HFF-Myc (cell line): ENCODE measurements at regions not wholly inside any gene's neighbourhood (a gene's known extent, or its start where the extent isn't known, plus 50 kb on each side); places are given as distances from the start of the nearest gene placed in this dataset.

Source experiments
- DNase-seq: peaks from one replicate; pipeline ENCODE4 v3.0.0-alpha.2; 2011; ENCODE audit warnings: low read depth; ENCODE audit errors: extremely low read depth
- H3K4me3 ChIP-seq: replicated peaks from 2 replicates; pipeline ENCODE4 v1.5.1; 2011; ENCODE audit warnings: low read depth, mild to moderate bottlenecking, control low read depth, low read length
- TF ChIP-seq, protein P1 (sequence below): IDR thresholded peaks from 2 replicates; pipeline ENCODE4 v1.5.1; 2012; ENCODE audit warnings: mild to moderate bottlenecking, low read depth, low read length, control low read depth; ENCODE audit errors: missing control alignments

DNA sequence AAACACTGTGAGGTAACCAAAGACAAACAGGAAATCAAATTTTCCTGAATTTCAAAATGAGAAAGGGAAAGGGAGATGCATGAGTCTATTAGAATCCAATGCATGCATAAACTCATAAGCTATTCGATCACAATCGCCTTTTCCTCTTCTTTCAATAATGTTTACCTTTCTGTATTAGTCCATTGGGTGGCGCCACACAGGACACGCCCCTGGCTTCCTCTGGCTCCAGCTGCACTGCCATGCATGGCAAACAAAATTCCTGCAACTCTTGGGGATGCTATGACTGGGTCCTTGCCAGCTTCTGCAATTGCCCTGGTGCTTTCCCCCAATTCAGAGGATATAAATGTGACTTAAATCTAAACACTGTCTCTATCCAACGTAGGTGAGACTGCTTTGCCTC, 424.5 kb upstream of the PCDH7 start:
- DNase-seq, result no peak
- H3K4me3 ChIP-seq, result no peak overlapping the region
- TF ChIP-seq, protein P1, sequence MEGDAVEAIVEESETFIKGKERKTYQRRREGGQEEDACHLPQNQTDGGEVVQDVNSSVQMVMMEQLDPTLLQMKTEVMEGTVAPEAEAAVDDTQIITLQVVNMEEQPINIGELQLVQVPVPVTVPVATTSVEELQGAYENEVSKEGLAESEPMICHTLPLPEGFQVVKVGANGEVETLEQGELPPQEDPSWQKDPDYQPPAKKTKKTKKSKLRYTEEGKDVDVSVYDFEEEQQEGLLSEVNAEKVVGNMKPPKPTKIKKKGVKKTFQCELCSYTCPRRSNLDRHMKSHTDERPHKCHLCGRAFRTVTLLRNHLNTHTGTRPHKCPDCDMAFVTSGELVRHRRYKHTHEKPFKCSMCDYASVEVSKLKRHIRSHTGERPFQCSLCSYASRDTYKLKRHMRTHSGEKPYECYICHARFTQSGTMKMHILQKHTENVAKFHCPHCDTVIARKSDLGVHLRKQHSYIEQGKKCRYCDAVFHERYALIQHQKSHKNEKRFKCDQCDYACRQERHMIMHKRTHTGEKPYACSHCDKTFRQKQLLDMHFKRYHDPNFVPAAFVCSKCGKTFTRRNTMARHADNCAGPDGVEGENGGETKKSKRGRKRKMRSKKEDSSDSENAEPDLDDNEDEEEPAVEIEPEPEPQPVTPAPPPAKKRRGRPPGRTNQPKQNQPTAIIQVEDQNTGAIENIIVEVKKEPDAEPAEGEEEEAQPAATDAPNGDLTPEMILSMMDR, result no peak

DNA sequence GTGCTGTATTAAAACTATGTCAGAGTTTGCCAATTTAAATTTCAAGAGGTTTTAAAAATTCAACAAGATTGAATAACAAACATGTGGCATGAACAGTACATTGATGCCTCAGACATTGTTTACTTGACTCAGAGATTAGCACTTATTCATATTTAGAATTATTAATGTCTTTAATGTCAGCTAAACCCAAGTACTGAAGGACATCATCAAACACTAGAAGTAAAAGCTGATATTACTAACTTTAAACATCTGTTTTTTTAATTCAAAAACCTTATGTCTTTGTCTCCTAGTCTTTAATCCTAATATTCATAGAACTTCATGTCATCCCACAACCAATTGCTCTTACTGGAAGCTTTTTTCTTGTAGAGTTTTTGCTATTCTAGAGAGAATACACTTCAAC, 406.2 kb upstream of the PCDH7 start:
- no peak for DNase-seq
- H3K4me3 ChIP-seq, result no peak overlapping the region
- TF ChIP-seq, protein P1, result no peak

DNA sequence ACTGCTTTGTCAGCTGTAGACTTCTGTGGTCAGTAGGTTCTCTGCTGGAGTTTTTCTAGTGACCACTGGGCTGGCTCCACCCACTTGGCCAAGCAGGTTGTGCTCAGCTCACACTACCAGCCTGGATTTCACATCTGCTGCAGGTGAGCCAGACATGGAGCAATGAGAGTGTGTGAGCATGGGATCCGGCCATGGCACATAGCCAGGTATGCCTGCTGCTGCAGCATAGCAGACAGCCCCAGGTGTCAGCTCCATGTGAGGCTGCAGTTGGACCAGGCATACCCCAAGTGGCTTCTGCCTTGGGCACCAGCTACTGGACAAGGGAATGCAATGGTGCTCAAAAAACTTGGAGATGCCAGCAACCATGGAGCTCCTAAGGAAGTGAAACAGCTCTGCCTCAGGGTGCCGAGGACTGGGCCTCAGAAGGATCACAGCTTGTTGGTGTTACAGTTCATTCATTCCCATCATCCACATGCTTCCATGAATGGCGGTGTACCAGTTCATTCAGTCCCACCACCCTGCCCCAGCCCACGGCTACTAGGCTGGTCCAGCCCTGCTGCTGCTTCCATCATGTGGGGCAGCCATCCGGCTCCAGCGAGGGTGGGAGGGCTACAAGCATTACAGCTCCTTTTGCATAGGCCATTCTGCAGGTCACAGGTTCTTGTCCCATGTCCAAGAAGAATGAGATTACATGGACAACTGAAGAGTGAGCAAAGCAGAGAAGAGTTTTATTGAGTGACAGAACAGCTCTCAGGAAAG, 389.1 kb upstream of the PCDH7 start:
- H3K4me3 ChIP-seq, result no peak overlapping the region
- TF ChIP-seq, protein P1, result no peak
- no peak for DNase-seq

DNA sequence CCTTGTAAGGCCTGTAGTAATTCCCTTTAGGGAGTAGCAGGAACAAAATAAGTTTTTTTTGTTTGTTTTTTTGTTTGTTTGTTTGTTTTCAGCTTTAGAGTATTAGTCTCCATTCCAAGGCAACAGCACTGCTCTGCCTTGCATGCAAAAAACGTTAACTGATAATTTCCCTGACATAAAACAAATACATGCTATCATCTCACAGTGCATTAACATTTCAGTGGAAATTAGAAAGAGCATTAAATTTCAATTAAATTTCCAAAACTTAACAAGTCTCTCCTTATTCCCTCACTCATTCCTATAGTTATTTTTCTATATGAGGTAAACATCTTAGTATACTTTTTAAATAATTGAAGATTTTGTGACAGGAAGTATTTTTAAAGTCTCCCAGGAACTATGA, 378.4 kb upstream of the PCDH7 start:
- TF ChIP-seq, protein P1, result no peak
- H3K4me3 ChIP-seq, result no peak overlapping the region
- no peak for DNase-seq

DNA sequence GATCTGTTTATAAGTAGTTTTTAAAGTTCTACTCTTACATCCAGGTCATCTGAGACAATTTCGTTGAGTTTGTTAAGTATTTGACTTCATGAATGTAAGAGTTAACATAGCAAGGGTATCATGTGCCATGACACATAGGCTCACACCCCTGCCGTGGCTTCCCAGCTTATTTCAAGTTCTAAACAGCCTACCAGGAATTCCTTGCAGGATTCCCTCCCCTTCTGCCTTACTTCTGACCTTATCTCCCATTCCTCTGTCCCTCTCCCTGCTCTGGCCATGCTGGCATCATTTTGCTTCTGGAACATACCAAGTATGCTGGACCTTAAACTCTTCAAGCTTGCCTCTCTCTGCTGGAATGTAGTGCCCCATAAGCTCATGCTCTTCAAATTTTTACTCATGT, 369.9 kb upstream of the PCDH7 start:
- H3K4me3 ChIP-seq, result no peak overlapping the region
- DNase-seq, result no peak
- TF ChIP-seq, protein P1, result no peak

DNA sequence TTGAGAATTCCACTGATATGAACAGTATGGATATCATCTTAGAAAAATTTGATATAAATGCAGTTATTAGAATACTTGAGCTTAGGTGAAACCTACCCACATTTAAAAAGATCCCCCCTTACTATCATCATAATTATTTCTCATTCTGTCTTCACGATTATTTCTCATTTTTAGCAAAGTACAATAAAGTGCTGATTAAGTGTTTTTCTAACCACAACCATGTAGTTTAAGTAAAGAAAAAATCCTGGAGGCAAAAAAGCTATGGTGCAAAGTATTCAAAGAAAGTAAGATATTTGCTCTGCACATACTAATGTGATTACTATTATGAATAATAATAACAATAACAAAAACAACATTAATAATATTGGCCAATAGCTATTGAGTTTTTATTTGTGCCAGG, 365.6 kb upstream of the PCDH7 start:
- TF ChIP-seq, protein P1, result no peak
- no peak for DNase-seq
- H3K4me3 ChIP-seq, result no peak overlapping the region

DNA sequence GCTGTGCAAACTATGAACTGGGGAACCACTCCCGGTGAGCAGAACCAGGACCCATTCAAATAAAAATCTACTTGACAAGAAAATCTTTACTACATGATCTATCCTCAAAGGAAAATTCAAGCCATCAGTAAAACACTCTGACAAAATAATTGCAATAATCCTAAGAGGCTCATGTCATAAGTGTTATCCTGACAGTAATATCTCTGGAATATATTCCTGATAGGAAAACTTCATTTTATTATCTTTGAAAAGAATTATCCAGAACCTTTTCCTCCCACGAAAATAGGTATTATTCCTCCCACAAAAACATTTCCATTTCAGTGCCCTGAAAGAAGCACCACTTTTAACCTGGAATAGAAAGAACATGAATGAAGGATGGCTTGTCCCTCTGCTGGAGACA, 357.7 kb upstream of the PCDH7 start:
- DNase-seq, result no peak
- TF ChIP-seq, protein P1, result no peak
- no peak overlapping the region for H3K4me3 ChIP-seq
